Parathyroid adenoma (tissue), 2 donors: ENCODE measurements at regions not wholly inside any gene's neighbourhood (a gene's known extent, or its start where the extent isn't known, plus 50 kb on each side); places are given as distances from the start of the nearest gene placed in this dataset.

Experiments
- H2AFZ ChIP-seq: fragments of 300-600 bp; sonication (generic); one replicate; pipeline ENCODE4 v1.7.0; 2017; ENCODE audit warnings: antibody characterized with exemption, mild to moderate bottlenecking
- H3K27ac ChIP-seq: fragments of 300-600 bp; sonication (generic); one replicate; pipeline ENCODE4 v1.7.0; 2017
- H3K27me3 ChIP-seq: fragments of 300-600 bp; sonication (generic); one replicate; pipeline ENCODE4 v1.7.0; 2017; ENCODE audit warnings: low read length; ENCODE audit not compliant: control insufficient read depth, insufficient read depth
- H3K36me3 ChIP-seq: fragments of 300-600 bp; sonication (generic); one replicate; pipeline ENCODE4 v1.7.0; 2017; ENCODE audit warnings: low read length; ENCODE audit not compliant: control insufficient read depth, insufficient read depth
- H3K4me1 ChIP-seq: fragments of 300-600 bp; sonication (generic); one replicate; pipeline ENCODE4 v1.7.0; 2017; ENCODE audit warnings: control low read depth
- H3K4me2 ChIP-seq: fragments of 300-600 bp; sonication (generic); one replicate; pipeline ENCODE4 v1.7.0; 2017; ENCODE audit warnings: low read length
- H3K4me3 ChIP-seq: fragments of 300-600 bp; sonication (generic); one replicate; pipeline ENCODE4 v1.7.0; 2017; ENCODE audit warnings: low read depth, low read length
- H3K79me2 ChIP-seq: fragments of 300-600 bp; sonication (generic); one replicate; pipeline ENCODE4 v1.7.0; 2017; ENCODE audit warnings: control low read depth
- H3K9ac ChIP-seq: fragments of 300-600 bp; sonication (generic); one replicate; pipeline ENCODE4 v1.7.0; 2017; ENCODE audit warnings: mild to moderate bottlenecking
- H3K9me3 ChIP-seq: fragments of 300-600 bp; sonication (generic); one replicate; pipeline ENCODE4 v1.7.0; 2017; ENCODE audit warnings: low read length; ENCODE audit not compliant: control insufficient read depth
- TF ChIP-seq, protein P1 (sequence below): fragments of 300-600 bp; sonication (generic); IDR thresholded peaks from one replicate; pipeline ENCODE4 v1.7.0; 2017; ENCODE audit warnings: antibody characterized with exemption, mild to moderate bottlenecking
- donor health status: primary hyperparathyroidism.

DNA sequence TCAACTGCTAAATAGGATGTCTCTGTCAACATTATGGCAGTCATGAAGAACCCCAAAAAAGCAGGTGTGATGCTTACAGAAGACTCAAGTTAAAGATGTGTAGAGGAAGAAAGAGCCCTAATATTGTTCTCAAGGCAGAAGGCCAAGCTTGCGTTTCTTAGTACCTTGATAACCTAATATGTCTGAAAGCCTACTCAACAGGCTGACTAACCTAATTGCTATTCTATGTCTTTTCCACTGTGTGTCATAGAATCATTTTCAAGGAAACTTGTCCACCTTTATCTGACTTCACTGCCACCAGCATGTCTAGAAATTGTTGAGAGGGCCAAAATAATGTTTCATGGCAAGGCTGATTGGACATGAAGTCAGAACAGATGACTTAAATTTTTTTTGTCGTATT lies 373.2 kb downstream of the BTG1 start:
- H3K9me3 ChIP-seq: no peaks in the 10 kb centered on the region
- H2AFZ ChIP-seq: no peak overlapping the region
- no peak overlapping the region for H3K4me3 ChIP-seq
- TF ChIP-seq, protein P1, sequence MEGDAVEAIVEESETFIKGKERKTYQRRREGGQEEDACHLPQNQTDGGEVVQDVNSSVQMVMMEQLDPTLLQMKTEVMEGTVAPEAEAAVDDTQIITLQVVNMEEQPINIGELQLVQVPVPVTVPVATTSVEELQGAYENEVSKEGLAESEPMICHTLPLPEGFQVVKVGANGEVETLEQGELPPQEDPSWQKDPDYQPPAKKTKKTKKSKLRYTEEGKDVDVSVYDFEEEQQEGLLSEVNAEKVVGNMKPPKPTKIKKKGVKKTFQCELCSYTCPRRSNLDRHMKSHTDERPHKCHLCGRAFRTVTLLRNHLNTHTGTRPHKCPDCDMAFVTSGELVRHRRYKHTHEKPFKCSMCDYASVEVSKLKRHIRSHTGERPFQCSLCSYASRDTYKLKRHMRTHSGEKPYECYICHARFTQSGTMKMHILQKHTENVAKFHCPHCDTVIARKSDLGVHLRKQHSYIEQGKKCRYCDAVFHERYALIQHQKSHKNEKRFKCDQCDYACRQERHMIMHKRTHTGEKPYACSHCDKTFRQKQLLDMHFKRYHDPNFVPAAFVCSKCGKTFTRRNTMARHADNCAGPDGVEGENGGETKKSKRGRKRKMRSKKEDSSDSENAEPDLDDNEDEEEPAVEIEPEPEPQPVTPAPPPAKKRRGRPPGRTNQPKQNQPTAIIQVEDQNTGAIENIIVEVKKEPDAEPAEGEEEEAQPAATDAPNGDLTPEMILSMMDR: no peak
- no peaks in the 10 kb centered on the region for H3K27me3 ChIP-seq
- no peak overlapping the region for H3K27ac ChIP-seq
- no peaks in the 10 kb centered on the region for H3K4me1 ChIP-seq
- no peak overlapping the region for H3K9ac ChIP-seq
- H3K79me2 ChIP-seq: no peaks in the 10 kb centered on the region
- no peak overlapping the region for H3K4me2 ChIP-seq
- no peaks in the 10 kb centered on the region for H3K36me3 ChIP-seq

DNA sequence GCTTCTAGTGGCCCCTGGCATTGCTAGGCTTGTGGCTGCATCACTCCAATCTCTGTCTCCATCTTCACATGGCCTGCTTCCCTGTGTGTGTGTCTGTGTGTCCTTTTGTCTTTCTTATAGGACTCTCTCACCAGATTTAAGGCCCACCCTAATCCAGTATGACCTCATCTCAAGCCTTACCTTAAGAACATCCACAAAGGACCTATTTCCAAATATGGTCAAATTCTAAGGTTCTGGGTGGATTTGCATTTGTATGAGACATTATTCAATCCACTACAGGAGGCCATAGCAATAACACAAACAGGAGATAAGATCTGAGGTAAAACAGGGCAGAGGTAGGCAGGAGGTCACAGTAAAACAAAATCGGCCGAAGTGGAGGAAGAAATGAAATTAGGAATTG lies 375.9 kb downstream of the BTG1 start:
- no peak overlapping the region for H3K4me3 ChIP-seq
- no peak overlapping the region for H3K27ac ChIP-seq
- no peaks in the 10 kb centered on the region for H3K36me3 ChIP-seq
- H3K27me3 ChIP-seq: no peaks in the 10 kb centered on the region
- no peaks in the 10 kb centered on the region for H3K79me2 ChIP-seq
- H3K9ac ChIP-seq: no peak overlapping the region
- no peaks in the 10 kb centered on the region for H3K9me3 ChIP-seq
- TF ChIP-seq, protein P1: no peak
- H3K4me2 ChIP-seq: no peak overlapping the region
- no peaks in the 10 kb centered on the region for H3K4me1 ChIP-seq
- no peak overlapping the region for H2AFZ ChIP-seq

DNA sequence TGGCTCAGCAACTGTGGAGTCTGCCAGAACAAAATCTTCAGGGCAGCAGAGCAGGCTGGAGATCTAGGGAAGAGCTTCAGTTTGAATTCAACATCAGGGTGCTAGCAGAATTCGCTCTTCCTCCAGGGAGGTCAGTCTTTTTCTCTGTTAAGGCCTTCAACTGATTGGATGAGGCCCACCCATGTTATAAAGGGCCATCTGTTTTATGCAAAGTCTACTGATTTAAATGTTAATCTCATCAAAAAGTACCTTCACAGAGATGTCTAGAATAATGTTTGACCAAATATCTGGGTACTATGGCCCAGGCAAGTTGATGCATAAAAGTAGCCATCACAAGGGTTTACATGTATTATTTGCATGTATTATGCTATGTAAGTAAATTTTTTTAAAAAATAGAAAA lies 378.4 kb downstream of the BTG1 start:
- H3K4me1 ChIP-seq: no peaks in the 10 kb centered on the region
- TF ChIP-seq, protein P1: no peak

DNA sequence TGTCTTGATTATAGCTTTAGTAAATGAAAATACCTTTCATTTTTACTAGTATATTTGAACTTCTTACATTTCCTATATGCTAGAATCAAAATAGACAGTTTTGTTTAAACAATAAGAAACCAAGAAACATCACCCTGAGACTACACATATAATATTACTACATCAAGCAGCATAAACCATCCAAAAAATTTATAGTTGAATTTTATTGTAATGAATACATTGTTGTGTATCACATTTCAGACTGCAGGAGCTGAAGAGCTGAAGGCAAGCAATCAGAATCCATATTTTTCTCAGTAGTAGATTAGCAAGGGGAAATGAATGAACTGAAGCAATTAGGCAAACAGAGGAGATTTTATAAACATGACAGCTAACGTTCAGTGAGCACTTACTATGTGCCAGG lies 379.2 kb downstream of the BTG1 start:
- H3K4me2 ChIP-seq: no peak overlapping the region
- no peak overlapping the region for H3K4me3 ChIP-seq
- no peaks in the 10 kb centered on the region for H3K9me3 ChIP-seq
- H3K36me3 ChIP-seq: no peaks in the 10 kb centered on the region
- H3K9ac ChIP-seq: no peak overlapping the region
- no peak overlapping the region for H3K27ac ChIP-seq
- H3K79me2 ChIP-seq: no peaks in the 10 kb centered on the region
- no peaks in the 10 kb centered on the region for H3K4me1 ChIP-seq
- TF ChIP-seq, protein P1: no peak
- H3K27me3 ChIP-seq: no peaks in the 10 kb centered on the region
- H2AFZ ChIP-seq: no peak overlapping the region

More for the DNA sequence above, 378.4 kb downstream of the BTG1 start:
- Histone ChIP-seq H3K4me2 (no peak overlapping the region), H3K9ac (no peak overlapping the region), H3K27ac (no peak overlapping the region), H3K27me3 (no peaks in the 10 kb centered on the region), H2AFZ (no peak overlapping the region), H3K79me2 (no peaks in the 10 kb centered on the region), H3K36me3 (no peaks in the 10 kb centered on the region), H3K4me3 (no peak overlapping the region), H3K9me3 (no peaks in the 10 kb centered on the region)

DNA sequence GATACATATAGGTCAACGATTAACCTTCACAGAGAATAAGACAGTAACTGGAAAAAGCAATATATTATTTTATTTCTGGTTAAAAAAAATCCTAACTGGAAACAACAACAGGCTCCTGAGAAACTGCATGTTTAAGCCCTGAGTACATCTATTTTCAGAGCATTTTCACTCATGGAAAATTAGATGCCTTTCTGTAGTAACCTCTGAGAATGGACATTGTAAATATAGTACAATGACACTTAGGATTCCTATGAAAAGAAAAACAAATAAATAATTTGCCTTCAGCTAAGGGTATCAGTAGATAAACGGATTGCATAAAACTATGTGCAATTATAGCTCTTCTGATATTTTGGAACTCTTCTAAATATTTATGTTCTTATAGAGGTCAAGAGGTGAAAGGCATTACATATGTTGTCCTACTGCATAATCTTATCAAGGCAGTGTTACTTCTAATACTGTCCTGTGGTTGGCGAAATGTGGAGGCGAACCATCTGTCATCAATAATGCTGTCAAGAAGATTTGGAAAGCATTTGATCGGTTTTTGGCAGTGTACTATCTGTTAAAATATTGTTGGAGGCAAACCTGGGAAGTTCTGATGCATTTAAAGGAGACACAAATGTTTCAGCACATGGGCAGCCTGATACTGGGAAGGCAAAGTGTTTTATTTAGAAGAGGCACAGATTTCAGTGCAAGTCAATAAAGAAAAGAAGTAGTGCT lies 381.8 kb downstream of the BTG1 start:
- no peak overlapping the region for H3K4me2 ChIP-seq
- no peak overlapping the region for H3K27ac ChIP-seq
- H3K4me1 ChIP-seq: no peaks in the 10 kb centered on the region
- H3K27me3 ChIP-seq: no peaks in the 10 kb centered on the region
- H3K4me3 ChIP-seq: no peak overlapping the region
- TF ChIP-seq, protein P1: no peak
- no peak overlapping the region for H2AFZ ChIP-seq
- no peak overlapping the region for H3K9ac ChIP-seq
- H3K9me3 ChIP-seq: no peaks in the 10 kb centered on the region
- no peaks in the 10 kb centered on the region for H3K79me2 ChIP-seq
- H3K36me3 ChIP-seq: no peaks in the 10 kb centered on the region
